H1 (cell line): ENCODE measurements at regions not wholly inside any gene's neighbourhood (a gene's known extent, or its start where the extent isn't known, plus 50 kb on each side); places are given as distances from the start of the nearest gene placed in this dataset.

Experiments used
- CTCF ChIA-PET: fragments of 300-600 bp; sonication (Branson Sonifier 250); formaldehyde crosslinking; loops from one replicate; lab custom pipeline; 2021; ENCODE audit not compliant: partially characterized antibody; lab: Charles Lee
- POLR2A ChIA-PET: fragments of 300-600 bp; sonication (Branson Sonifier 250); formaldehyde crosslinking; loops from one replicate; lab custom pipeline; 2021; ENCODE audit warnings: inconsistent platforms; ENCODE audit not compliant: partially characterized antibody; lab: Charles Lee
- DNase-seq, 2 experiments: peaks; one replicate each; pipeline versions ENCODE4 v3.0.0 to v3.0.0-alpha.2; 2010 to 2022; ENCODE audit warnings: low spot score in 2 of 2, low read depth in 1 of 2, mixed read lengths in 1 of 2
- FAIRE-seq: peaks from 2 replicates; lab custom pipeline; 2011; peaks lifted over from hg19 to GRCh38; lab: Jason Lieb, UNC
- H2AFZ ChIP-seq: 2 replicates; pipeline ENCODE4 v1.8.1; 2012; ENCODE audit warnings: low read length, inconsistent platforms
- H2AK5ac ChIP-seq: 2 replicates; pipeline ENCODE4 v1.6.1; 2013; ENCODE audit warnings: low read depth, low read length
- H2BK120ac ChIP-seq: replicated peaks from 2 replicates; pipeline ENCODE3; 2013; ENCODE audit warnings: low read depth, low read length, inconsistent platforms
- H2BK12ac ChIP-seq: 2 replicates; pipeline ENCODE4 v1.6.1; 2013; ENCODE audit warnings: low read depth, low read length
- H2BK15ac ChIP-seq: 2 replicates; pipeline ENCODE4 v1.6.1; 2013; ENCODE audit warnings: low read length
- H2BK20ac ChIP-seq: 2 replicates; pipeline ENCODE4 v1.6.1; 2013; ENCODE audit warnings: low read length
- H2BK5ac ChIP-seq: 2 replicates; pipeline ENCODE4 v1.6.1; 2013; ENCODE audit warnings: low read depth, low read length
- H3K14ac ChIP-seq: 2 replicates; pipeline ENCODE4 v1.6.1; 2013; ENCODE audit warnings: inconsistent platforms; ENCODE audit not compliant: insufficient read length
- H3K18ac ChIP-seq: 2 replicates; pipeline ENCODE4 v1.6.1; 2013; ENCODE audit warnings: low read length; ENCODE audit errors: extremely low read depth
- H3K23ac ChIP-seq: 2 replicates; pipeline ENCODE4 v1.6.1; 2013; ENCODE audit warnings: inconsistent platforms; ENCODE audit not compliant: insufficient read length
- H3K23me2 ChIP-seq: 2 replicates; pipeline ENCODE4 v1.6.1; 2013; ENCODE audit warnings: low read depth, low read length
- H3K27ac ChIP-seq: 2 replicates; pipeline ENCODE4 v1.6.1; 2011; ENCODE audit warnings: low read depth, low read length, inconsistent platforms
- H3K27me3 ChIP-seq, 4 experiments: replicated peaks in 1 of 4; 1 replicate in 1 of 4; 2 replicates in 3 of 4; pipeline versions ENCODE4 v1.6.1 to v1.8.1; 2011 to 2013; ENCODE audit warnings: low read length in 3 of 4, mild to moderate bottlenecking in 3 of 4, inconsistent platforms in 2 of 4, mixed read lengths in 2 of 4, moderate library complexity in 1 of 4; ENCODE audit not compliant: control insufficient read depth in 3 of 4, insufficient read depth in 3 of 4; ENCODE audit errors: extremely low read depth in 1 of 4
- H3K36me3 ChIP-seq, 4 experiments: 2 replicates each; pipeline versions ENCODE4 v1.6.1 to v1.8.1; 2011 to 2013; ENCODE audit warnings: mild to moderate bottlenecking in 4 of 4, low read length in 3 of 4, moderate library complexity in 2 of 4, control low read depth in 1 of 4, inconsistent platforms in 1 of 4; ENCODE audit not compliant: insufficient read depth in 4 of 4, control insufficient read depth in 2 of 4
- H3K4ac ChIP-seq: replicated peaks from 2 replicates; pipeline ENCODE3; 2013; ENCODE audit warnings: low read length, low read depth, mixed read lengths, inconsistent platforms; ENCODE audit not compliant: insufficient read length
- H3K4me1 ChIP-seq, 4 experiments: replicated peaks in 1 of 4; 1 replicate in 1 of 4; 2 replicates in 3 of 4; pipeline versions ENCODE4 v1.6.1 to v1.8.1; 2011 to 2013; ENCODE audit warnings: low read length in 3 of 4, inconsistent platforms in 2 of 4, mixed read lengths in 1 of 4; ENCODE audit not compliant: insufficient read depth in 4 of 4, control insufficient read depth in 3 of 4
- H3K4me2 ChIP-seq, 2 experiments: 2 replicates each; pipeline versions ENCODE4 v1.6.1 to v1.8.1; 2011 to 2013; ENCODE audit warnings: low read depth in 2 of 2, low read length in 2 of 2, control low read depth in 1 of 2, inconsistent platforms in 1 of 2, mild to moderate bottlenecking in 1 of 2; ENCODE audit not compliant: insufficient read depth in 1 of 2
- H3K4me3 ChIP-seq, 4 experiments: fragments of 200-600, 300-600 bp in 1 of 4; sonication (generic), shearing (Covaris generic), sonication (Bioruptor Twin) in 1 of 4; 2 replicates each; pipeline versions ENCODE4 v1.5.1 to v1.8.1; 2011 to 2016; ENCODE audit warnings: low read length in 4 of 4, low read depth in 3 of 4, control low read depth in 2 of 4, inconsistent platforms in 2 of 4, mild to moderate bottlenecking in 2 of 4, mixed read lengths in 1 of 4, moderate library complexity in 1 of 4; ENCODE audit not compliant: insufficient read depth in 2 of 4; ENCODE audit errors: extremely low read depth in 1 of 4
- H3K56ac ChIP-seq: replicated peaks from 2 replicates; pipeline ENCODE3; 2013; ENCODE audit warnings: low read depth, mild to moderate bottlenecking, mixed read lengths, low read length, inconsistent platforms; ENCODE audit not compliant: insufficient read length
- H3K79me1 ChIP-seq: 2 replicates; pipeline ENCODE4 v1.6.1; 2013; ENCODE audit warnings: low read depth, low read length, control low read depth
- H3K79me2 ChIP-seq, 2 experiments: 2 replicates each; pipeline versions ENCODE4 v1.6.1 to v1.8.1; 2012 to 2013; ENCODE audit warnings: low read length in 2 of 2, mild to moderate bottlenecking in 2 of 2, inconsistent platforms in 1 of 2; ENCODE audit not compliant: insufficient read depth in 2 of 2, control insufficient read depth in 1 of 2
- H3K9ac ChIP-seq, 4 experiments: replicated peaks in 1 of 4; 1 replicate in 1 of 4; 2 replicates in 3 of 4; pipeline versions ENCODE4 v1.6.1 to v1.8.1; 2011 to 2013; ENCODE audit warnings: low read depth in 3 of 4, low read length in 3 of 4, control low read depth in 2 of 4, mild to moderate bottlenecking in 2 of 4, moderate library complexity in 2 of 4, inconsistent platforms in 1 of 4; ENCODE audit errors: extremely low read depth in 1 of 4
- H3K9me3 ChIP-seq, 2 experiments: 2 replicates each; pipeline versions ENCODE4 v1.6.1 to v1.8.1; 2012 to 2013; ENCODE audit warnings: mild to moderate bottlenecking in 2 of 2, moderate library complexity in 2 of 2, control low read depth in 1 of 2, inconsistent platforms in 1 of 2, low read depth in 1 of 2, low read length in 1 of 2, mixed read lengths in 1 of 2; ENCODE audit not compliant: insufficient read depth in 2 of 2
- H4K20me1 ChIP-seq, 2 experiments: replicated peaks in 1 of 2; 2 replicates each; pipeline versions ENCODE3 to v1.8.1; 2011 to 2013; ENCODE audit warnings: inconsistent platforms in 2 of 2, low read length in 2 of 2, mild to moderate bottlenecking in 1 of 2; ENCODE audit not compliant: insufficient read depth in 2 of 2, control insufficient read depth in 1 of 2
- H4K5ac ChIP-seq: 2 replicates; pipeline ENCODE4 v1.6.1; 2013; ENCODE audit warnings: low read length, low read depth, mixed read lengths, inconsistent platforms; ENCODE audit not compliant: insufficient read length
- H4K8ac ChIP-seq: 2 replicates; pipeline ENCODE4 v1.8.0; 2013; ENCODE audit warnings: mild to moderate bottlenecking, moderate library complexity, low read length, inconsistent platforms; ENCODE audit not compliant: insufficient read depth; ENCODE audit errors: extremely low read depth
- H4K91ac ChIP-seq: replicated peaks from 2 replicates; pipeline ENCODE3; 2013; ENCODE audit warnings: low read length, mixed read lengths, inconsistent platforms; ENCODE audit not compliant: insufficient read length
- MAFK ChIP-seq: IDR thresholded peaks from 2 replicates; pipeline ENCODE4 v1.6.1; 2012; ENCODE audit warnings: low read depth, mild to moderate bottlenecking, improper control_type of control experiment, low read length
- RAD21 ChIP-seq, 2 experiments: IDR thresholded peaks in 1 of 2; conservative IDR thresholded peaks in 1 of 2; 2 replicates each; pipeline ENCODE4 v1.6.1; 2011; ENCODE audit warnings: low read depth in 2 of 2, low read length in 2 of 2, improper control_type of control experiment in 1 of 2, inconsistent platforms in 1 of 2, mild to moderate bottlenecking in 1 of 2, moderate library complexity in 1 of 2
- SP2 ChIP-seq: IDR thresholded peaks from 2 replicates; pipeline ENCODE4 v1.6.1; 2012; ENCODE audit warnings: mild to moderate bottlenecking, low read length, inconsistent platforms
- WGBS, 2 experiments: shearing (Covaris generic) in 1 of 2; methylation state at CpG; one replicate each; pipeline versions ENCODE4 v1.1.6 to v1.1.7; 2013 to 2015; ENCODE audit warnings: low lambda C conversion rate in 2 of 2, mixed read lengths in 2 of 2, inconsistent platforms in 1 of 2, low coverage in 1 of 2, missing lambda C conversion rate in 1 of 2; ENCODE audit not compliant: insufficient replicate concordance in 2 of 2, insufficient coverage in 1 of 2, insufficient read length in 1 of 2; ENCODE audit errors: extremely low coverage in 1 of 2, missing lambda C conversion rate in 1 of 2; 5-methylcytosine and 5-hydroxymethylcytosine counted together
- TF ChIP-seq, protein P1 (sequence below), 3 experiments: IDR thresholded peaks; 1 replicate in 2 of 3; 2 replicates in 1 of 3; pipeline versions ENCODE4 v1.5.1 to v1.6.1; 2011; ENCODE audit warnings: low read length in 3 of 3, mild to moderate bottlenecking in 3 of 3, inconsistent platforms in 2 of 3, low read depth in 1 of 3, moderate library complexity in 1 of 3; ENCODE audit not compliant: insufficient read depth in 1 of 3; ENCODE audit errors: control extremely low read depth in 1 of 3

DNA sequence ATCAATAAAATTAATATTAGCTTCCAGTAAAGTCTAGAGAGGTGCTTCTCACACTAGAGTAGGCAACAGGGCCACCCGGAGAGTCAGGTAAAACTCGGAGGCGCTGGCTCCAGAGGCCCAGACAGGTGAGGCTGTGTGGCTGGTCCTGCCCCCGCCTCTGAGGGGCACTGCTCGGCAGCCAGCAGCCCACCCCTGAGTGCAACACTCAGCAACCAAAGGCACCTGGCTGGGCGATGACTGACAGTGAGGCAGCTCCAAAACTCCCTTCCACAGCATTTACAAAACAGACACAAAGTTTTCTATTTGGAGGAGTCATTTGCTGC is 138.8 kb upstream of the ID2 start:
- no peaks in the 10 kb centered on the region for H3K9me3 ChIP-seq
- H3K27ac ChIP-seq: no peak overlapping the region
- H3K27me3 ChIP-seq: no peaks in the 10 kb centered on the region
- WGBS, 2 experiments: 79% methylated on average over 6 of the region's 6 CpGs; no CpG with 5 or more reads in 1 of the 2 experiments
- H2AFZ ChIP-seq: no peak overlapping the region
- peak; percentile 12 to 38; a peak in 2 of 4 replicates for TF ChIP-seq RAD21 (IDR thresholded peaks at IDR 0.05 in 1 of 2, conservative IDR thresholded peaks at IDR 0.05 in 1 of 2; ENCODE audit: low read depth in 2 of 2, low read length in 2 of 2)
- no peak for TF ChIP-seq SP2
- TF ChIP-seq, protein P1, sequence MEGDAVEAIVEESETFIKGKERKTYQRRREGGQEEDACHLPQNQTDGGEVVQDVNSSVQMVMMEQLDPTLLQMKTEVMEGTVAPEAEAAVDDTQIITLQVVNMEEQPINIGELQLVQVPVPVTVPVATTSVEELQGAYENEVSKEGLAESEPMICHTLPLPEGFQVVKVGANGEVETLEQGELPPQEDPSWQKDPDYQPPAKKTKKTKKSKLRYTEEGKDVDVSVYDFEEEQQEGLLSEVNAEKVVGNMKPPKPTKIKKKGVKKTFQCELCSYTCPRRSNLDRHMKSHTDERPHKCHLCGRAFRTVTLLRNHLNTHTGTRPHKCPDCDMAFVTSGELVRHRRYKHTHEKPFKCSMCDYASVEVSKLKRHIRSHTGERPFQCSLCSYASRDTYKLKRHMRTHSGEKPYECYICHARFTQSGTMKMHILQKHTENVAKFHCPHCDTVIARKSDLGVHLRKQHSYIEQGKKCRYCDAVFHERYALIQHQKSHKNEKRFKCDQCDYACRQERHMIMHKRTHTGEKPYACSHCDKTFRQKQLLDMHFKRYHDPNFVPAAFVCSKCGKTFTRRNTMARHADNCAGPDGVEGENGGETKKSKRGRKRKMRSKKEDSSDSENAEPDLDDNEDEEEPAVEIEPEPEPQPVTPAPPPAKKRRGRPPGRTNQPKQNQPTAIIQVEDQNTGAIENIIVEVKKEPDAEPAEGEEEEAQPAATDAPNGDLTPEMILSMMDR (IDR thresholded peaks at IDR 0.05; ENCODE audit: control extremely low read depth in 1 of 3, insufficient read depth in 1 of 3, low read depth in 1 of 3, low read length in 3 of 3): peak in 2 of 3 experiments; percentile 1 to 3; a peak in 1 of 4 replicates
- no peak for TF ChIP-seq MAFK
- H2BK15ac ChIP-seq: no peak overlapping the region
- POLR2A ChIA-PET: no interaction called here
- H4K8ac ChIP-seq: no peak overlapping the region
- CTCF ChIA-PET: interaction anchor here (1.0 to 2.9 kb wide), 5 partner anchors 8 to 49 kb away, joined by 3 to 9 read pairs (median 4); no protein-coding TSS in a partner anchor
- no peak overlapping the region for H3K4ac ChIP-seq
- H2BK120ac ChIP-seq: no peak overlapping the region
- no peak overlapping the region for H4K5ac ChIP-seq
- H3K9ac ChIP-seq: no peak overlapping the region
- H3K4me3 ChIP-seq: no peak overlapping the region
- no peak overlapping the region for H3K18ac ChIP-seq
- H2BK20ac ChIP-seq: no peak overlapping the region
- no peaks in the 10 kb centered on the region; a peak in 1 of 7 replicates for H3K4me1 ChIP-seq
- FAIRE-seq: no peak
- no peak overlapping the region for H3K56ac ChIP-seq
- H4K20me1 ChIP-seq: no peaks in the 10 kb centered on the region
- H3K23ac ChIP-seq: no peak overlapping the region
- H3K79me2 ChIP-seq: no peaks in the 10 kb centered on the region
- H4K91ac ChIP-seq: no peak overlapping the region
- H3K23me2 ChIP-seq: no peaks in the 10 kb centered on the region
- no peaks in the 10 kb centered on the region for H3K79me1 ChIP-seq
- H2AK5ac ChIP-seq: no peak overlapping the region
- no peak overlapping the region for H3K4me2 ChIP-seq
- H2BK5ac ChIP-seq: no peak overlapping the region
- no peak overlapping the region for H3K14ac ChIP-seq
- no peaks in the 10 kb centered on the region for H3K36me3 ChIP-seq
- H2BK12ac ChIP-seq: no peak overlapping the region
- no peak for DNase-seq
